Midbrain (tissue), 1 donor: ENCODE measurements at regions not wholly inside any gene's neighbourhood (a gene's known extent, or its start where the extent isn't known, plus 50 kb on each side); places are given as distances from the start of the nearest gene placed in this dataset.

ENCODE experiments used
- DNase-seq: peaks from one replicate; lab custom pipeline; 2025; lab: John Stamatoyannopoulos, UW

DNA sequence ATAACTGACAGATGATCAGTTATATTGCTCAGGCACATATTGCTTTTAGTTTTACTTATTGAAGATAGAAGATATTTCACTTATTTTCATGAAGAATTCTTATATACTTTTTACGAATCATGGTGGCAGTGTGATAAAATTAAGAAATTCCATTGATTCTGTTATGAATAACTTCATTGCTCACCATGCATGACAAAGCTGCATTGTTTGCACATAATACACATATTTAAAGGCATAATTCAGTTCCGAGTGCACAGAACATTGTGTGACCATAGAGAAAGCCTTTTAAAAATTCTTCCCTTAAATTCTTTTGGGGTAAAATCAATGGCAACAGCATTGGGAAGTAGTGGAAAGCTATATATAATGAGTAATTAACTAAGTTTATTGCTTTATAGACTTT, 82.5 kb upstream of the NAALADL2 start:
- no peak for DNase-seq

DNA sequence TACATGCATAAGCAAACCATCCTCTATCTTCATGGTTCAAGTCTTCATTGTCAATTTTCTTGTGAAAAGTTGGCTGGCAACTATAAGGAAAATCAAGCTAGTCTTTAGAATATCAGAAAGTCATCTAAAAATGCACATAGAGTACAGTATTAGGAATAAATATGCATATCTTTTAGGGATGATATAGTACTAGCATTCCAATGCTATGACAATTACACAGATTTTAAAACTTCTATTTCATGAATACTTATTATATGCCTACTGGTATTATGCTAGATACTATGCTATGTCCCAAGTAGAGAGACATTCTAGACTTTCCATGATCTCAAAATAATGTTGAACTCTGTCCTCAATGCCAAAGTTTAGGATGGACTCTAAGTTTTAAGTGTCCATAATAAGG, 81.3 kb upstream of the NAALADL2 start:
- DNase-seq: no peak

DNA sequence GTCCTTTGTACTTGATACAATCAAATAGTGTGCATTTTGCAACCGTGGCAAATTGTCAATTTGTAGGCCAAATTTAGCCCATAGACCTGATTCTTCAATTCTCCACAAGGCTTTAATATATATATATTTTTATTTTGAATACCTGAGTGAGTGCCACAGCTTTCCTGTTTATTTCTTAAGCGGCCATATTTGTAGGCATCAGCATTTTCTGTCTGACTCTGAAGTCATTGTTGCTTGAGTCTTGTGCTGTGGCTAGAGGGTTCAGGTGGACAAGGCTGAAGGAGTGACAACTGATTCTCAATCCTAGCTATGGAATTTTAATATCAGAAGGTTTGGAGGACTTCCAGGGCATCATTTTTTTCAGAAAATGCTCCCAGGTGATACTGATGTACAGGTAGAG, 75.6 kb upstream of the NAALADL2 start:
- no peak for DNase-seq

DNA sequence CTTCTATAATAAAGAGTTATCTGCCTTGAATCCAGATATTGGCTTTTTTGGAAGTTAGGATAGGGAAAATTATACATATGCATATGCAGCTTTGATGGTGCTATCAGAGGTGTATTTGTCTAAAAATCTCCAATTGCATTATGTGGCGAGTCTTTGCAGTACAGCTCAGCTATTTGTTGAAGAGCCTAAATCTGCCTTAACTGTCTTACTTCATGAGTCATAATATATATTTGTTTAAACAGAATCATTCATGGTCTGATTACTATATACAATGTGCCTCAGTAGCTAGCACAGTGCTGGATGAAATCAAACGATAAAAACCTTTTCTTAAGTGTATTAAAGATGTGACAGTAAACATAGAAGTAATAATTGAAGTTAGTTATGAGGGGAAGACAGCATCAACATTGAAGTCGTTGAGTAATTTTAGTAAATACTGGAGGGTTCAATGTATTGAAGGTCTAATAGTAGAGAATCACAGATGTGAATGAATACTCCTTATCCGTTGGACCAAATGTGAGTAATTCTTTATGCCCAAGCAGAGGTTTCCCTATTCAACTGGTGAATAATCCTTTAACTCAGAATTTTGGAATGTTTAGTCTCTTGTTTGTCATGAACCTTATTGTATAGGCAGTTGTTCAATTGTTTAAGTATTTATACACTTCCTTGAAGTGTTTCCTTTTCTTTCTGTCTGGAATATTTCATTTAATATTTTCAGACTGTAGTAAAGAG, 74.8 kb upstream of the NAALADL2 start:
- no peak for DNase-seq

DNA sequence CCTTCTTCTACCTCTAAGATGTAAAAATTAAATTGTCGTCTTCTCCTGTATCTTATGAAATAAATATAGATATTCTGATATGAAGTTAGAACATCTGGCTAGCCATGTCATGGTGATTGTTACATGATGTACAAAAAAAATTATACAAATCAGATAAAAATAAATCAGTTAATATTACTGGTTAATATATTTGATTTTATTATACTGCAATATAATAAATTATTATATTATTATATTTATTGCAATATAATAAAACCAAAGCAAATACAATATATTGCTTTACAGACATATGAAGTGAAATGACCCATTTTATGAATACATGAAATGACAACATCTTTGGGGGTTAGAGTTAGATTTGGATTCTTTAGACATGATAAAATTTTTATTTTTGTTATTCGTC, 72.3 kb upstream of the NAALADL2 start:
- DNase-seq: no peak

DNA sequence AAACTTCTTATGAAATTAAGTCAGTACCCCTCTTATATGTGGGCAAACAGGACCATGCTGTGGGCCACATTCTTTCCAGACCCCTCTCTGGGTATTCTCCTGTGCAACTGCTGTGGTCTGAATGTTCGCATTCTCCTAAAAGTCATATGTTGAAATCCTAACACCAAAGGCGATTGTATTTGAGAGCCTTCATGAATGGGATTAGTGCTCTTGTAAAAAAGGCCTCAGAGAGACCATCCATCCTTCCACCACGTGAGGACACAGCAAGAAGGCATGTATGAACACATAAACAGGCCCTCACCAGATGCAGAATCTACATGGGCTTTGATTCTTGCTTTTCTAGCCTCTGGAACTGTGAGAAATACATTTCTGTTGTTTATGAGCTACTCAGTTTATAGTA, 68.0 kb upstream of the NAALADL2 start:
- no peak for DNase-seq

DNA sequence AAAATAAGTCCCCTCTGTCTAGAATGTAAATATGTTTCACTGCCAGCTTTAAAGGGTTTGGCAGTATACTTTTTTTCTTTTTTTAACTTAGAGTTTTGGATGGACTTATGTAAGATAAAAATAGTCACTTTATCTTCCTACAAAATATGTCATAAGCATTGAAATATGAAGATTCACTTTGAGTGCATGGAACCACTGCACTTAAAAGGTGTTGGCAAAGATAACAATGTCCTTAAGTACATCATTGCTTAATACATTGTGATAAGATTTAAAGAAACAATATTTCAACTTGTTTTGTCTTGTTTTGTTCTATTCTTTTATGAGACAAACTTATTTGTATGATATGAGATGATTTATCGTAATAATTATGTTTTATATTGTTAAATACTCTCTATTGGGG, 66.3 kb upstream of the NAALADL2 start:
- no peak for DNase-seq
